ENCODE measurements at regions not wholly inside any gene's neighbourhood (a gene's known extent, or its start where the extent isn't known, plus 50 kb on each side); places are given as distances from the start of the nearest gene placed in this dataset.

- Histone ChIP-seq H3K79me2 (ENCODE audit: control insufficient read depth, insufficient read depth, low read length) (no peaks in the 10 kb centered on the region), H3K9me3 (ENCODE audit: control insufficient read depth, insufficient read depth, low read depth, low read length) (no peaks in the 10 kb centered on the region), H3K4me2 (ENCODE audit: extremely low read depth, insufficient read depth, low read length) (peak overlapping the region; percentile 80), H3K27me3 (ENCODE audit: control insufficient read depth, insufficient read depth, low read length) (peaks cover 17% of the 10 kb centered on the region), H4K20me1 (ENCODE audit: control insufficient read depth, extremely low read depth, insufficient read depth, low read length) (no peaks in the 10 kb centered on the region), H3K36me3 (ENCODE audit: control insufficient read depth, insufficient read depth, low read length) (no peaks in the 10 kb centered on the region), H3K9ac (ENCODE audit: insufficient read depth, low read length) (peak overlapping the region; percentile 7), H3K4me1 (ENCODE audit: control insufficient read depth, extremely low read depth, insufficient read depth, low read length) (no peaks in the 10 kb centered on the region), H2AFZ (ENCODE audit: low read length) (no peak overlapping the region), H3K27ac (ENCODE audit: insufficient read depth, low read length) (no peak overlapping the region), H3K4me3 (replicated peaks in 1 of 4; ENCODE audit: control extremely low read depth in 1 of 4, insufficient read depth in 1 of 4, low read depth in 3 of 4, low read length in 4 of 4) (peak overlapping the region in 2 of 4 experiments; percentile 17 to 21)
- TF ChIP-seq, protein P1, sequence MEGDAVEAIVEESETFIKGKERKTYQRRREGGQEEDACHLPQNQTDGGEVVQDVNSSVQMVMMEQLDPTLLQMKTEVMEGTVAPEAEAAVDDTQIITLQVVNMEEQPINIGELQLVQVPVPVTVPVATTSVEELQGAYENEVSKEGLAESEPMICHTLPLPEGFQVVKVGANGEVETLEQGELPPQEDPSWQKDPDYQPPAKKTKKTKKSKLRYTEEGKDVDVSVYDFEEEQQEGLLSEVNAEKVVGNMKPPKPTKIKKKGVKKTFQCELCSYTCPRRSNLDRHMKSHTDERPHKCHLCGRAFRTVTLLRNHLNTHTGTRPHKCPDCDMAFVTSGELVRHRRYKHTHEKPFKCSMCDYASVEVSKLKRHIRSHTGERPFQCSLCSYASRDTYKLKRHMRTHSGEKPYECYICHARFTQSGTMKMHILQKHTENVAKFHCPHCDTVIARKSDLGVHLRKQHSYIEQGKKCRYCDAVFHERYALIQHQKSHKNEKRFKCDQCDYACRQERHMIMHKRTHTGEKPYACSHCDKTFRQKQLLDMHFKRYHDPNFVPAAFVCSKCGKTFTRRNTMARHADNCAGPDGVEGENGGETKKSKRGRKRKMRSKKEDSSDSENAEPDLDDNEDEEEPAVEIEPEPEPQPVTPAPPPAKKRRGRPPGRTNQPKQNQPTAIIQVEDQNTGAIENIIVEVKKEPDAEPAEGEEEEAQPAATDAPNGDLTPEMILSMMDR (conservative IDR thresholded peaks at IDR 0.05 in 1 of 2, IDR thresholded peaks at IDR 0.05 in 1 of 2; ENCODE audit: low read depth in 1 of 2, low read length in 2 of 2), result no peak
- no peak for TF ChIP-seq EZH2 (IDR thresholded peaks at IDR 0.05; ENCODE audit: low read length, missing control alignments)
- no peak for DNase-seq (ENCODE audit: low read depth in 2 of 2)
Observed at GRCh38 chr15:70376031-70376928, 278.6 kb upstream of the TLE3 start.

GRCh38 chr15:70375586-70375985 lies 277.9 kb upstream of the TLE3 start:
- Histone ChIP-seq H3K4me2 (ENCODE audit: extremely low read depth, insufficient read depth, low read length) (no peak overlapping the region), H2AFZ (ENCODE audit: low read length) (no peak overlapping the region), H3K36me3 (ENCODE audit: control insufficient read depth, insufficient read depth, low read length) (no peaks in the 10 kb centered on the region), H3K4me3 (replicated peaks in 1 of 4; ENCODE audit: control extremely low read depth in 1 of 4, insufficient read depth in 1 of 4, low read depth in 3 of 4, low read length in 4 of 4) (no peak overlapping the region), H3K4me1 (ENCODE audit: control insufficient read depth, extremely low read depth, insufficient read depth, low read length) (no peaks in the 10 kb centered on the region), H3K27me3 (ENCODE audit: control insufficient read depth, insufficient read depth, low read length) (peaks cover 17% of the 10 kb centered on the region), H3K79me2 (ENCODE audit: control insufficient read depth, insufficient read depth, low read length) (no peaks in the 10 kb centered on the region), H3K27ac (ENCODE audit: insufficient read depth, low read length) (no peak overlapping the region), H3K9ac (ENCODE audit: insufficient read depth, low read length) (no peak overlapping the region), H4K20me1 (ENCODE audit: control insufficient read depth, extremely low read depth, insufficient read depth, low read length) (no peaks in the 10 kb centered on the region), H3K9me3 (ENCODE audit: control insufficient read depth, insufficient read depth, low read depth, low read length) (no peaks in the 10 kb centered on the region)
- DNase-seq (ENCODE audit: low read depth in 2 of 2), result no peak
- TF ChIP-seq, protein P1 (conservative IDR thresholded peaks at IDR 0.05 in 1 of 2, IDR thresholded peaks at IDR 0.05 in 1 of 2; ENCODE audit: low read depth in 1 of 2, low read length in 2 of 2), result no peak
- no peak for TF ChIP-seq EZH2 (IDR thresholded peaks at IDR 0.05; ENCODE audit: low read length, missing control alignments)

GRCh38 chr15:70375006-70375431 lies 277.3 kb upstream of the TLE3 start:
- no peaks in the 10 kb centered on the region for H4K20me1 ChIP-seq (ENCODE audit: control insufficient read depth, extremely low read depth, insufficient read depth, low read length)
- H3K4me1 ChIP-seq (ENCODE audit: control insufficient read depth, extremely low read depth, insufficient read depth, low read length), result no peaks in the 10 kb centered on the region
- H3K9ac ChIP-seq (ENCODE audit: insufficient read depth, low read length), result no peak overlapping the region
- peaks cover 17% of the 10 kb centered on the region for H3K27me3 ChIP-seq (ENCODE audit: control insufficient read depth, insufficient read depth, low read length)
- TF ChIP-seq, protein P1 (conservative IDR thresholded peaks at IDR 0.05 in 1 of 2, IDR thresholded peaks at IDR 0.05 in 1 of 2; ENCODE audit: low read depth in 1 of 2, low read length in 2 of 2), result no peak
- TF ChIP-seq EZH2 (IDR thresholded peaks at IDR 0.05; ENCODE audit: low read length, missing control alignments), result no peak
- no peaks in the 10 kb centered on the region for H3K79me2 ChIP-seq (ENCODE audit: control insufficient read depth, insufficient read depth, low read length)
- no peak overlapping the region for H3K27ac ChIP-seq (ENCODE audit: insufficient read depth, low read length)
- no peaks in the 10 kb centered on the region for H3K36me3 ChIP-seq (ENCODE audit: control insufficient read depth, insufficient read depth, low read length)
- no peak overlapping the region for H3K4me2 ChIP-seq (ENCODE audit: extremely low read depth, insufficient read depth, low read length)
- H3K4me3 ChIP-seq (replicated peaks in 1 of 4; ENCODE audit: control extremely low read depth in 1 of 4, insufficient read depth in 1 of 4, low read depth in 3 of 4, low read length in 4 of 4), result no peak overlapping the region
- no peak overlapping the region for H2AFZ ChIP-seq (ENCODE audit: low read length)
- peak in 1 of 2 donors; percentile 65 for DNase-seq (ENCODE audit: low read depth in 2 of 2)
- no peaks in the 10 kb centered on the region for H3K9me3 ChIP-seq (ENCODE audit: control insufficient read depth, insufficient read depth, low read depth, low read length)
